HTR-8/SVneo (cell line): ENCODE measurements at regions not wholly inside any gene's neighbourhood (a gene's known extent, or its start where the extent isn't known, plus 50 kb on each side); places are given as distances from the start of the nearest gene placed in this dataset.

Experiments used
- DNase-seq: peaks from one replicate; pipeline ENCODE4 v3.0.0; 2011; ENCODE audit warnings: low spot score, mixed read lengths; ENCODE audit not compliant: insufficient read length
- FAIRE-seq: peaks from 2 replicates; lab custom pipeline; 2011; peaks lifted over from hg19 to GRCh38; lab: Jason Lieb, UNC

GRCh38 chr12:126191031-126191891 lies 1126.0 kb downstream of the AACS start:
- DNase-seq, result no peak

GRCh38 chr12:126191949-126192348 lies 1126.7 kb downstream of the AACS start:
- FAIRE-seq (no peak), DNase-seq (no peak)

More at GRCh38 chr12:126191031-126191891, 1126.0 kb downstream of the AACS start:
- no peak for FAIRE-seq

- FAIRE-seq (no peak), DNase-seq (no peak)
These were observed 1128.0 kb downstream of the AACS start for GRCh38 chr12:126193190-126193589.

GRCh38 chr12:126196263-126196662 lies 1131.0 kb downstream of the AACS start:
- DNase-seq, result no peak
- no peak for FAIRE-seq

- FAIRE-seq (no peak), DNase-seq (no peak)
These were observed 1133.3 kb downstream of the AACS start for GRCh38 chr12:126198516-126198915.

- DNase-seq (no peak), FAIRE-seq (no peak)
These were observed 1133.9 kb downstream of the AACS start for GRCh38 chr12:126198966-126199692.

GRCh38 chr12:126201981-126202537 lies 1136.8 kb downstream of the AACS start:
- DNase-seq, result no peak
- FAIRE-seq, result no peak

- FAIRE-seq (no peak), DNase-seq (no peak)
These were observed 1139.1 kb downstream of the AACS start for GRCh38 chr12:126204326-126204725.

GRCh38 chr12:126210026-126210425 lies 1144.8 kb downstream of the AACS start:
- no peak for DNase-seq
- no peak for FAIRE-seq

- no peak for DNase-seq
- FAIRE-seq, result no peak
These were observed 1145.2 kb downstream of the AACS start for GRCh38 chr12:126210448-126210847.

- FAIRE-seq (no peak), DNase-seq (no peak)
These were observed 1147.6 kb downstream of the AACS start for GRCh38 chr12:126212824-126213223.

GRCh38 chr12:126218697-126219096 lies 1153.5 kb downstream of the AACS start:
- DNase-seq (no peak), FAIRE-seq (no peak)

- FAIRE-seq (no peak), DNase-seq (no peak)
These were observed 1153.9 kb downstream of the AACS start for GRCh38 chr12:126219139-126219538.

GRCh38 chr12:126219654-126220279 lies 1154.5 kb downstream of the AACS start:
- FAIRE-seq, result no peak
- DNase-seq, result no peak

- FAIRE-seq, result no peak
These were observed 1158.8 kb downstream of the AACS start for GRCh38 chr12:126224032-126224431.

GRCh38 chr12:126228936-126229335 lies 1163.7 kb downstream of the AACS start:
- no peak for FAIRE-seq
- no peak for DNase-seq

More at GRCh38 chr12:126224032-126224431, 1158.8 kb downstream of the AACS start:
- no peak for DNase-seq

GRCh38 chr12:126232711-126233110 lies 1167.5 kb downstream of the AACS start:
- FAIRE-seq (no peak), DNase-seq (no peak)

GRCh38 chr12:126233625-126234024 lies 1168.4 kb downstream of the AACS start:
- DNase-seq (no peak), FAIRE-seq (no peak)

- no peak for FAIRE-seq
These were observed 1178.7 kb downstream of the AACS start for GRCh38 chr12:126243814-126244440.

GRCh38 chr12:126247936-126248335 lies 1182.7 kb downstream of the AACS start:
- DNase-seq, result no peak
- FAIRE-seq, result no peak

More at GRCh38 chr12:126243814-126244440, 1178.7 kb downstream of the AACS start:
- no peak for DNase-seq
